IMR-90 (cell line): ENCODE measurements at regions not wholly inside any gene's neighbourhood (a gene's known extent, or its start where the extent isn't known, plus 50 kb on each side); places are given as distances from the start of the nearest gene placed in this dataset.
A peak's percentile ranks its signal among the peaks of the same experiment; 100 is the strongest.

Experiments
- ATAC-seq: fragments of 200-7000 bp; cut with Tn5 transposase; 2 replicates; pipeline ENCODE4 v1.9.1; 2020; ENCODE audit warnings: low read depth, mild to moderate bottlenecking, moderate library complexity
- BruUV-seq: library from RNA; stranded (reverse); fragments of 400-500 nt; replicated peaks from 2 replicates; lab custom pipeline; 2021; lab: Mats Ljungman, UMichigan
- CTCF ChIA-PET: fragments of 300-600 bp; formaldehyde crosslinking; extraction: SDS; loops from one replicate; lab custom pipeline; 2021; ENCODE audit warnings: antibody characterized with exemption; lab: Yijun Ruan, JAX
- POLR2A ChIA-PET: fragments of 300-600 bp; sonication (Branson Sonifier 250); formaldehyde crosslinking; loops from one replicate; lab custom pipeline; 2022; ENCODE audit warnings: antibody characterized with exemption; ENCODE audit not compliant: unreplicated experiment; lab: Charles Lee
- DNase-seq: peaks from one replicate; pipeline ENCODE4 v3.0.0; 2013
- H2AFZ ChIP-seq: replicated peaks from 2 replicates; pipeline ENCODE3; 2013; ENCODE audit warnings: low read length, mild to moderate bottlenecking; ENCODE audit not compliant: poor library complexity
- H2AK5ac ChIP-seq: 2 replicates; pipeline ENCODE4 v1.6.1; 2013; ENCODE audit warnings: low read depth, low read length, inconsistent platforms
- H2AK9ac ChIP-seq: replicated peaks from 2 replicates; pipeline ENCODE3; 2013; ENCODE audit warnings: mild to moderate bottlenecking, low read depth, low read length, moderate library complexity; ENCODE audit not compliant: poor library complexity
- H2BK120ac ChIP-seq: 2 replicates; pipeline ENCODE4 v1.6.1; 2013; ENCODE audit warnings: low read depth, low read length, inconsistent platforms
- H2BK15ac ChIP-seq: 3 replicates; pipeline ENCODE4 v1.6.1; 2013; ENCODE audit warnings: low read depth, low read length, inconsistent platforms
- H2BK20ac ChIP-seq: 2 replicates; pipeline ENCODE4 v1.6.1; 2013; ENCODE audit warnings: low read depth, mild to moderate bottlenecking, inconsistent platforms, low read length, moderate library complexity
- H2BK5ac ChIP-seq: 2 replicates; pipeline ENCODE4 v1.6.1; 2013; ENCODE audit warnings: mild to moderate bottlenecking, low read depth, low read length, inconsistent platforms; ENCODE audit not compliant: poor library complexity, severe bottlenecking
- H3K14ac ChIP-seq: replicated peaks from 2 replicates; pipeline ENCODE4 v1.6.1; 2013; ENCODE audit warnings: low read depth, low read length, inconsistent platforms
- H3K18ac ChIP-seq: 2 replicates; pipeline ENCODE4 v1.6.1; 2013; ENCODE audit warnings: low read depth, low read length, control low read depth
- H3K23ac ChIP-seq: 2 replicates; pipeline ENCODE4 v1.6.1; 2013; ENCODE audit warnings: low read depth, low read length, inconsistent platforms
- H3K27ac ChIP-seq: 2 replicates; pipeline ENCODE4 v1.5.1; 2013; ENCODE audit warnings: mild to moderate bottlenecking, control low read depth, low read length; ENCODE audit not compliant: insufficient read depth
- H3K27me3 ChIP-seq: 2 replicates; pipeline ENCODE4 v1.6.1; 2013; ENCODE audit warnings: low read length; ENCODE audit not compliant: control insufficient read depth, insufficient read depth
- H3K36me3 ChIP-seq: 2 replicates; pipeline ENCODE4 v1.6.1; 2013; ENCODE audit warnings: low read length, mixed read lengths; ENCODE audit not compliant: control insufficient read depth, insufficient read depth
- H3K4ac ChIP-seq: 2 replicates; pipeline ENCODE4 v1.6.1; 2013; ENCODE audit warnings: low read depth, low read length, inconsistent platforms
- H3K4me1 ChIP-seq: 2 replicates; pipeline ENCODE4 v1.6.1; 2013; ENCODE audit warnings: low read length, mixed read lengths; ENCODE audit not compliant: control insufficient read depth, insufficient read depth
- H3K4me2 ChIP-seq: 2 replicates; pipeline ENCODE4 v1.6.1; 2013; ENCODE audit warnings: low read depth, mild to moderate bottlenecking, control low read depth, low read length, moderate library complexity
- H3K4me3 ChIP-seq: 2 replicates; pipeline ENCODE4 v1.5.1; 2013; ENCODE audit warnings: low read depth, mild to moderate bottlenecking, control low read depth, low read length, moderate library complexity; ENCODE audit not compliant: insufficient read depth
- H3K56ac ChIP-seq: 2 replicates; pipeline ENCODE4 v1.6.1; 2013; ENCODE audit warnings: low read length, inconsistent platforms; ENCODE audit not compliant: insufficient read depth; ENCODE audit errors: extremely low read depth
- H3K79me1 ChIP-seq, 2 experiments: 2 replicates each; pipeline ENCODE4 v1.6.1; 2013; ENCODE audit warnings: low read length in 2 of 2, inconsistent platforms in 1 of 2, low read depth in 1 of 2
- H3K9ac ChIP-seq: 2 replicates; pipeline ENCODE4 v1.6.1; 2013; ENCODE audit warnings: low read depth, low read length, control low read depth
- H3K9me1 ChIP-seq: 2 replicates; pipeline ENCODE4 v1.6.1; 2013; ENCODE audit warnings: low read length, inconsistent platforms; ENCODE audit not compliant: insufficient read depth
- H3K9me3 ChIP-seq: 2 replicates; pipeline ENCODE4 v1.6.1; 2013; ENCODE audit warnings: low read length; ENCODE audit not compliant: control insufficient read depth, insufficient read depth
- H4K20me1 ChIP-seq: 2 replicates; pipeline ENCODE4 v1.6.1; 2013; ENCODE audit warnings: low read length, inconsistent platforms; ENCODE audit not compliant: insufficient read depth
- H4K5ac ChIP-seq: 2 replicates; pipeline ENCODE4 v1.6.1; 2013; ENCODE audit warnings: mild to moderate bottlenecking, low read depth, low read length, control low read depth
- H4K8ac ChIP-seq, 2 experiments: 2 replicates each; pipeline ENCODE4 v1.6.1; 2013; ENCODE audit warnings: low read depth in 2 of 2, low read length in 2 of 2, control low read depth in 1 of 2, inconsistent platforms in 1 of 2
- H4K91ac ChIP-seq: 2 replicates; pipeline ENCODE4 v1.6.1; 2013; ENCODE audit warnings: low read depth, low read length, inconsistent platforms; ENCODE audit not compliant: insufficient read depth
- BHLHE40 ChIP-seq: fragments of 150-350 bp; IDR thresholded peaks from 2 replicates; pipeline ENCODE4 v1.6.1; 2016; ENCODE audit warnings: mild to moderate bottlenecking, low read depth, low read length
- CEBPB ChIP-seq: IDR thresholded peaks from 2 replicates; pipeline ENCODE4 v1.6.1; 2012; ENCODE audit warnings: low read depth, low read length, improper control_type of control experiment
- CHD1 ChIP-seq: IDR thresholded peaks from 2 replicates; pipeline ENCODE4 v1.6.1; 2012; ENCODE audit warnings: low read depth, low read length, improper control_type of control experiment
- CTCF ChIP-seq: conservative IDR thresholded peaks from 2 replicates; pipeline ENCODE4 v1.5.1; 2012; ENCODE audit warnings: mild to moderate bottlenecking, low read depth, low read length, improper control_type of control experiment
- FOS ChIP-seq: fragments of 150-350 bp; IDR thresholded peaks from 2 replicates; pipeline ENCODE4 v1.6.1; 2016; ENCODE audit warnings: low read depth, low read length
- MAFK ChIP-seq: IDR thresholded peaks from 2 replicates; pipeline ENCODE4 v1.6.1; 2012; ENCODE audit warnings: low read depth, low read length, improper control_type of control experiment
- MAZ ChIP-seq: IDR thresholded peaks from 2 replicates; pipeline ENCODE4 v1.6.1; 2012; ENCODE audit warnings: low read depth, mild to moderate bottlenecking, low read length, improper control_type of control experiment, moderate library complexity, borderline replicate concordance
- MXI1 ChIP-seq: IDR thresholded peaks from 2 replicates; pipeline ENCODE4 v1.6.1; 2012; ENCODE audit warnings: low read depth, mild to moderate bottlenecking, low read length, moderate library complexity, borderline replicate concordance
- NFE2L2 ChIP-seq: fragments of 150-350 bp; IDR thresholded peaks from 2 replicates; pipeline ENCODE4 v1.6.1; 2016; ENCODE audit warnings: low read depth, mild to moderate bottlenecking, low read length
- POLR2A ChIP-seq: IDR thresholded peaks from 2 replicates; pipeline ENCODE4 v1.6.1; 2012; ENCODE audit warnings: mild to moderate bottlenecking, low read depth, low read length
- RAD21 ChIP-seq: IDR thresholded peaks from 2 replicates; pipeline ENCODE4 v1.6.1; 2012; ENCODE audit warnings: low read length, improper control_type of control experiment
- RCOR1 ChIP-seq: IDR thresholded peaks from 2 replicates; pipeline ENCODE4 v1.6.1; 2012; ENCODE audit warnings: mild to moderate bottlenecking, low read length, improper control_type of control experiment; ENCODE audit not compliant: insufficient replicate concordance
- RFX5 ChIP-seq: IDR thresholded peaks from 2 replicates; pipeline ENCODE4 v1.8.0; 2012; ENCODE audit warnings: low read depth, mild to moderate bottlenecking, low read length, moderate library complexity
- SMC3 ChIP-seq: fragments of 150-350 bp; IDR thresholded peaks from 2 replicates; pipeline ENCODE4 v1.6.1; 2016; ENCODE audit warnings: low read depth, mild to moderate bottlenecking, antibody characterized with exemption, low read length, moderate library complexity
- WGBS, 2 experiments: methylation state at CpG; one replicate each; pipeline versions ENCODE4 v1.1.5 to v1.1.7; 2013; ENCODE audit warnings: missing lambda C conversion rate in 2 of 2; ENCODE audit not compliant: insufficient read length in 1 of 2; ENCODE audit errors: extremely low coverage in 2 of 2; 5-methylcytosine and 5-hydroxymethylcytosine counted together
- dilution Hi-C: fragments of 300-500 bp; cut with HindIII; formaldehyde crosslinking; loops from one replicate; pipeline ENCODE4 v1.14.3; 2018; ENCODE audit warnings: low sequenced_read_pairs; ENCODE audit not compliant: unreplicated experiment
- in situ Hi-C: fragments of 300-500 bp; cut with MboI; formaldehyde crosslinking; loops from 3 replicates; pipeline ENCODE4 v1.14.3; 2019; ENCODE audit warnings: low sequenced_read_pairs, inconsistent platforms, mixed read lengths
- intact Hi-C: fragments of 100-400 bp; cut with micrococcal nuclease; formaldehyde crosslinking; loops from 2 replicates; pipeline ENCODE4 v1.10.0; 2022
- TF ChIP-seq, protein P1 (sequence below): fragments of 150-350 bp; IDR thresholded peaks from 2 replicates; pipeline ENCODE4 v1.6.1; 2016; ENCODE audit warnings: low read depth, mild to moderate bottlenecking, low read length, moderate library complexity, borderline replicate concordance
- TF ChIP-seq, protein P2 (sequence below): fragments of 150-350 bp; IDR thresholded peaks from 2 replicates; pipeline ENCODE4 v1.6.1; 2017; ENCODE audit warnings: mild to moderate bottlenecking, antibody characterized with exemption, low read length, low read depth

DNA sequence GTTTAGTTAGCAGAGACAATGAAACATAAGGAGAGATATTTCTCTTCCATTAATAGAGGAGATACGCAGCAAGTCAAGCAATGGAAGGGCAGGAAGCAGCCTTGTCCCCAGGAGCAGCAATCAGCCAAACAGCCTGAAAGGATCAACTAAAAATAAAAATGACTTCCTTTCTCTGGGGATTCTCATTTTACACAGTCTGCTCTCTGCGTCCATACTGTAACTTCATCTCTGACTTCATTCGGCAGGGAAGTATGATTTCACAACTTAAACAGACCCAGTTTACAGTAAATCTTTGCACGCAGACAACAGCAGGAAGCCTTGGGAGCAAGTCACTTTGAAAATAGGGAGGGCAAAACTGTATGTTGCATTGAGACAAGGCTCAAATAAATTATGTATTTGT, 826.7 kb downstream of the DIAPH3 start:
- no peak overlapping the region for H2BK20ac ChIP-seq
- H3K9ac ChIP-seq, result no peak overlapping the region
- H2BK5ac ChIP-seq, result no peak overlapping the region
- H3K4me1 ChIP-seq, result no peaks in the 10 kb centered on the region
- H3K4me3 ChIP-seq, result no peak overlapping the region
- no peak overlapping the region for H2BK15ac ChIP-seq
- no peak overlapping the region for H3K23ac ChIP-seq
- TF ChIP-seq MXI1 (no peak), CHD1 (no peak), FOS (no peak), MAZ (no peak), SMC3 (no peak), RCOR1 (no peak), CTCF (no peak), RFX5 (no peak), BHLHE40 (no peak), MAFK (no peak), CEBPB (no peak), NFE2L2 (no peak), RAD21 (no peak), POLR2A (no peak)
- TF ChIP-seq, protein P1, sequence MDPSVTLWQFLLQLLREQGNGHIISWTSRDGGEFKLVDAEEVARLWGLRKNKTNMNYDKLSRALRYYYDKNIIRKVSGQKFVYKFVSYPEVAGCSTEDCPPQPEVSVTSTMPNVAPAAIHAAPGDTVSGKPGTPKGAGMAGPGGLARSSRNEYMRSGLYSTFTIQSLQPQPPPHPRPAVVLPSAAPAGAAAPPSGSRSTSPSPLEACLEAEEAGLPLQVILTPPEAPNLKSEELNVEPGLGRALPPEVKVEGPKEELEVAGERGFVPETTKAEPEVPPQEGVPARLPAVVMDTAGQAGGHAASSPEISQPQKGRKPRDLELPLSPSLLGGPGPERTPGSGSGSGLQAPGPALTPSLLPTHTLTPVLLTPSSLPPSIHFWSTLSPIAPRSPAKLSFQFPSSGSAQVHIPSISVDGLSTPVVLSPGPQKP, result no peak
- TF ChIP-seq, protein P2, sequence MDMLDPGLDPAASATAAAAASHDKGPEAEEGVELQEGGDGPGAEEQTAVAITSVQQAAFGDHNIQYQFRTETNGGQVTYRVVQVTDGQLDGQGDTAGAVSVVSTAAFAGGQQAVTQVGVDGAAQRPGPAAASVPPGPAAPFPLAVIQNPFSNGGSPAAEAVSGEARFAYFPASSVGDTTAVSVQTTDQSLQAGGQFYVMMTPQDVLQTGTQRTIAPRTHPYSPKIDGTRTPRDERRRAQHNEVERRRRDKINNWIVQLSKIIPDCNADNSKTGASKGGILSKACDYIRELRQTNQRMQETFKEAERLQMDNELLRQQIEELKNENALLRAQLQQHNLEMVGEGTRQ, result no peak
- in situ Hi-C loops, result no loop called here
- no peak overlapping the region for H4K5ac ChIP-seq
- no peaks in the 10 kb centered on the region for H3K27me3 ChIP-seq
- H3K79me1 ChIP-seq, result no peaks in the 10 kb centered on the region
- ATAC-seq (peak; percentile 32), DNase-seq (no peak)
- no TSS peak for BruUV-seq
- ChIA-PET POLR2A (no interaction called here), CTCF (no interaction called here)
- no peak overlapping the region for H3K18ac ChIP-seq
- no CpG with 5 or more reads among the region's 4 CpGs for WGBS, 2 experiments
- H4K20me1 ChIP-seq, result no peaks in the 10 kb centered on the region
- no peak overlapping the region for H3K56ac ChIP-seq
- intact Hi-C loops, result no loop called here
- H3K36me3 ChIP-seq, result no peaks in the 10 kb centered on the region
- no peak overlapping the region for H2AK9ac ChIP-seq
- H3K9me3 ChIP-seq, result no peaks in the 10 kb centered on the region
- dilution Hi-C loops, result no loop called here
- no peak overlapping the region for H3K14ac ChIP-seq
- H2AFZ ChIP-seq, result no peak overlapping the region
- H3K27ac ChIP-seq, result no peak overlapping the region
- no peaks in the 10 kb centered on the region for H3K9me1 ChIP-seq
- no peak overlapping the region for H3K4me2 ChIP-seq
- H3K4ac ChIP-seq, result no peak overlapping the region
- no peak overlapping the region for H4K91ac ChIP-seq
- no peak overlapping the region for H4K8ac ChIP-seq
- no peak overlapping the region for H2AK5ac ChIP-seq
- H2BK120ac ChIP-seq, result no peak overlapping the region
